ENCODE measurements at regions not wholly inside any gene's neighbourhood (a gene's known extent, or its start where the extent isn't known, plus 50 kb on each side); places are given as distances from the start of the nearest gene placed in this dataset.

GRCh38 chr10:83656924-83657323 is 482.4 kb upstream of the GHITM start (continued):
- TF ChIP-seq ZFX (IDR thresholded peaks at IDR 0.05) (no peak), JUND (IDR thresholded peaks at IDR 0.05) (no peak), ELF1 (IDR thresholded peaks at IDR 0.05; ENCODE audit: borderline replicate concordance, low read depth) (no peak), CBX3 (IDR thresholded peaks at IDR 0.05; ENCODE audit: low read depth) (no peak), EZH2phosphoT487 (IDR thresholded peaks at IDR 0.05; ENCODE audit: borderline replicate concordance) (no peak), FOSL1 (IDR thresholded peaks at IDR 0.05; ENCODE audit: low read depth) (no peak), ZBTB33 (IDR thresholded peaks at IDR 0.05; ENCODE audit: extremely low read depth, insufficient replicate concordance, low read length) (no peak)
- TF ChIP-seq, protein P1, sequence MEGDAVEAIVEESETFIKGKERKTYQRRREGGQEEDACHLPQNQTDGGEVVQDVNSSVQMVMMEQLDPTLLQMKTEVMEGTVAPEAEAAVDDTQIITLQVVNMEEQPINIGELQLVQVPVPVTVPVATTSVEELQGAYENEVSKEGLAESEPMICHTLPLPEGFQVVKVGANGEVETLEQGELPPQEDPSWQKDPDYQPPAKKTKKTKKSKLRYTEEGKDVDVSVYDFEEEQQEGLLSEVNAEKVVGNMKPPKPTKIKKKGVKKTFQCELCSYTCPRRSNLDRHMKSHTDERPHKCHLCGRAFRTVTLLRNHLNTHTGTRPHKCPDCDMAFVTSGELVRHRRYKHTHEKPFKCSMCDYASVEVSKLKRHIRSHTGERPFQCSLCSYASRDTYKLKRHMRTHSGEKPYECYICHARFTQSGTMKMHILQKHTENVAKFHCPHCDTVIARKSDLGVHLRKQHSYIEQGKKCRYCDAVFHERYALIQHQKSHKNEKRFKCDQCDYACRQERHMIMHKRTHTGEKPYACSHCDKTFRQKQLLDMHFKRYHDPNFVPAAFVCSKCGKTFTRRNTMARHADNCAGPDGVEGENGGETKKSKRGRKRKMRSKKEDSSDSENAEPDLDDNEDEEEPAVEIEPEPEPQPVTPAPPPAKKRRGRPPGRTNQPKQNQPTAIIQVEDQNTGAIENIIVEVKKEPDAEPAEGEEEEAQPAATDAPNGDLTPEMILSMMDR (IDR thresholded peaks at IDR 0.05 in 2 of 3, conservative IDR thresholded peaks at IDR 0.05 in 1 of 3; ENCODE audit: borderline replicate concordance in 1 of 3, insufficient read depth in 1 of 3, low read depth in 2 of 3, low read length in 2 of 3): no peak

GRCh38 chr10:83657487-83657886 is 481.8 kb upstream of the GHITM start:
- no TSS peak for BruUV-seq (replicated peaks)
- H4K20me1 ChIP-seq (ENCODE audit: insufficient read depth): no peaks in the 10 kb centered on the region
- no peaks in the 10 kb centered on the region for H3K79me2 ChIP-seq (ENCODE audit: insufficient read depth, low read length)
- H3K4me3 ChIP-seq (replicated peaks in 1 of 2; ENCODE audit: low read depth in 1 of 2, low read length in 2 of 2): no peak overlapping the region
- H3K9me2 ChIP-seq (ENCODE audit: insufficient read depth): no peaks in the 10 kb centered on the region
- H3K27me3 ChIP-seq (ENCODE audit: insufficient read depth, low read length): no peaks in the 10 kb centered on the region
- ChIA-PET POLR2A (no interaction called here), CTCF (no interaction called here), RAD21 (ENCODE audit: low non-redundant PET in 1 of 2, low total read pairs in 2 of 2, uncharacterized antibody in 2 of 2, unreplicated experiment in 2 of 2) (no interaction called here)
- DNase-seq (ENCODE audit: low read depth, low spot score): no peak
- H3K36me3 ChIP-seq (ENCODE audit: control insufficient read depth in 1 of 2, insufficient read depth in 2 of 2, low read length in 2 of 2): no peaks in the 10 kb centered on the region
- peaks cover 8 to 19% of the 10 kb centered on the region in 2 experiments; a peak in 3 of 4 replicates for H3K9me3 ChIP-seq (ENCODE audit: control insufficient read depth in 1 of 2, insufficient read depth in 1 of 2, low read depth in 1 of 2, low read length in 2 of 2)
- H3K9ac ChIP-seq (ENCODE audit: low read length): no peak overlapping the region
- no peak overlapping the region for H2AFZ ChIP-seq (ENCODE audit: low read depth, low read length, poor library complexity, severe bottlenecking)
- intact Hi-C loops (cut with micrococcal nuclease): no loop called here
- H3K27ac ChIP-seq (ENCODE audit: low read depth, low read length): no peak overlapping the region
- no peak for ATAC-seq
- H3K4me1 ChIP-seq (ENCODE audit: control insufficient read depth in 1 of 2, insufficient read depth in 2 of 2, low read length in 2 of 2): no peaks in the 10 kb centered on the region
- no peak overlapping the region for H3K4me2 ChIP-seq (ENCODE audit: low read length)
- no peak for TF ChIP-seq SIN3A (IDR thresholded peaks at IDR 0.05; ENCODE audit: low read depth)
- TF ChIP-seq CEBPB (IDR thresholded peaks at IDR 0.05; ENCODE audit: low read depth): no peak
- TF ChIP-seq YY1 (IDR thresholded peaks at IDR 0.05; ENCODE audit: extremely low read depth, insufficient replicate concordance, low read depth, low read length): no peak
- no peak for TF ChIP-seq EZH2phosphoT487 (IDR thresholded peaks at IDR 0.05; ENCODE audit: borderline replicate concordance)
- no peak for TF ChIP-seq POLR2A (IDR thresholded peaks at IDR 0.05; ENCODE audit: borderline replicate concordance, extremely low read depth, insufficient read depth, insufficient read length)
- TF ChIP-seq EGR1 (IDR thresholded peaks at IDR 0.05; ENCODE audit: low read depth): no peak
- no peak for TF ChIP-seq CBX3 (IDR thresholded peaks at IDR 0.05; ENCODE audit: low read depth)
- no peak for TF ChIP-seq ELF1 (IDR thresholded peaks at IDR 0.05; ENCODE audit: borderline replicate concordance, low read depth)
- no peak for TF ChIP-seq TCF7L2 (IDR thresholded peaks at IDR 0.05; ENCODE audit: borderline replicate concordance, extremely low read depth, insufficient read depth, insufficient read length)
- TF ChIP-seq POLR2AphosphoS5 (IDR thresholded peaks at IDR 0.05; ENCODE audit: low read depth, low read length): no peak
- TF ChIP-seq SRF (IDR thresholded peaks at IDR 0.05; ENCODE audit: low read depth): no peak
- TF ChIP-seq, protein P2, sequence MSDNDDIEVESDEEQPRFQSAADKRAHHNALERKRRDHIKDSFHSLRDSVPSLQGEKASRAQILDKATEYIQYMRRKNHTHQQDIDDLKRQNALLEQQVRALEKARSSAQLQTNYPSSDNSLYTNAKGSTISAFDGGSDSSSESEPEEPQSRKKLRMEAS (IDR thresholded peaks at IDR 0.05): no peak
- no peak for TF ChIP-seq EZH2 (IDR thresholded peaks at IDR 0.05)
- TF ChIP-seq JUND (IDR thresholded peaks at IDR 0.05): no peak
- TF ChIP-seq ZNF274 (IDR thresholded peaks at IDR 0.05; ENCODE audit: low read depth, low read length): no peak
- TF ChIP-seq REST (IDR thresholded peaks at IDR 0.05; ENCODE audit: low read depth): no peak
- TF ChIP-seq ZFX (IDR thresholded peaks at IDR 0.05): no peak

Data from HCT116 (cell line).